GM04503 (cell line): ENCODE measurements at regions not wholly inside any gene's neighbourhood (a gene's known extent, or its start where the extent isn't known, plus 50 kb on each side); places are given as distances from the start of the nearest gene placed in this dataset.

Source experiments
- DNase-seq: peaks from one replicate; pipeline ENCODE4 v3.0.0-alpha.2; 2012; ENCODE audit warnings: low read depth

- no peak for DNase-seq
These were observed 53.6 kb upstream of the TPM4 start for GRCh38 chr19:16022681-16023080.

GRCh38 chr19:16023146-16023915 lies 53.0 kb upstream of the TPM4 start:
- DNase-seq: no peak

GRCh38 chr19:16024266-16025107 lies 51.8 kb upstream of the TPM4 start:
- no peak for DNase-seq

GRCh38 chr19:16025108-16026101 lies 50.9 kb upstream of the TPM4 start:
- peak; percentile 32 for DNase-seq

DNA sequence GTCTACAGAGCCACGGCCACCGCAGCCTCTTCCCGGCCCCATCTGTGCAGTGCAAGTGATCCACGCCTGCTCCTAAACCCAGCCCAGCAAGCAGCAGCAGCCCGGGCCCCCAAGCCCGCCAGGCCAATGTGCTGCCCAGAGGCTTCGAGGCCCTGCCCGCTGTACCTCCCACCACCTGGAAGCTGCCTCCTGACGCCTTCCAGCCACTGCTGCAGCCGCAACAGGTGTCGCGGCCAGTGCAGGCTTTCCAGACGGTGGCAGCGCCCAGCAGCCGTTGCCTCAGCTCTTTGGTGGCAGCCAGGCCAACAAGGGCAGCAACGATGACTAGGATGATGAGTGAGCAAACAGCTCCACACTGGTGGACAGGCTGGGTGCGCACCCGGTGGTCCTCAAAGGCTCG lies 50.2 kb upstream of the TPM4 start:
- DNase-seq: no peak
